HPDE6-E6E7 (cell line): ENCODE measurements at regions not wholly inside any gene's neighbourhood (a gene's known extent, or its start where the extent isn't known, plus 50 kb on each side); places are given as distances from the start of the nearest gene placed in this dataset.
"Not testable (repeated sequence)": the region's sequence is repeated elsewhere in the genome, so short reads cannot be mapped to it uniquely, and the experiment has no call there.

Experiments used
- DNase-seq: peaks from one replicate; pipeline ENCODE4 v3.0.0; 2011; ENCODE audit warnings: missing footprints; ENCODE audit errors: extremely low spot score

DNA sequence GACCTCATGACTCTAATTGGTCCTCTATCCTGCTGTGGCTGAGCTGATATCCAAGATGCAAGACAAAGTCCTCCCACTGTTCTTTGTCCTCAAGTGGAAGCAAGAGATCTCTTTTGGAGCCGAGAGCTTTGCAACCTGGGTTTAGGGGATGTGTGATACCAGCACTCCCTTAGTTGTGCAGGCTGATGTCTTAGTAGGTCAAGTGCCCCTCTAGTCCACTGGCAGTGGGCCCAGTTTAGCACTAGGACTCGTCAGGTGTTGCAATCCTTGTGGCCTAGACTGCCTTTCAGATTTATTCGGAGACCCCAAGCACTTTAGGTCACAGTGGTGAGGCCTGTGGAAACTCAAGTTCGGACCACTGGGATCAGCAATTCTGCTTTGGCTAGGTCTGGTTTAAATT, 64.0 kb downstream of the GPRASP3 start:
- DNase-seq: no peak

DNA sequence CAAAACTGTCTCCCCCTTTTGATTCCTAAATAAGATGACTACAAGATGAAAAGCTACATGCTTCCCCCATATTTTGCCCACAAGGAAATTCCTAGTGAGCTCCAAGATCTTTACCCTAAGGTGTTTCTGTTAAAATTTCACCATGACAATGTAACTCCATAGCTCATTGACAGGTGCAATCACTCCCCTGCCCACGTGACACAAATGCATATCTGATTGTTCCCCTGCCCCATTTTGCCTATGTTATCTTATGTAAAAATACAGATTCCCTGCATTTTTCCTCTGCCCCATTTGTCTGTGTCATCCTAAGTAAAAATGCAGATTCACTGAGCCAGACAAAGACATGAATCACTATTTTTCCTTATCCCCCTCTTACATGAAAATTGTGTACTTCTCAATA, 66.7 kb downstream of the GPRASP3 start:
- no peak for DNase-seq

DNA sequence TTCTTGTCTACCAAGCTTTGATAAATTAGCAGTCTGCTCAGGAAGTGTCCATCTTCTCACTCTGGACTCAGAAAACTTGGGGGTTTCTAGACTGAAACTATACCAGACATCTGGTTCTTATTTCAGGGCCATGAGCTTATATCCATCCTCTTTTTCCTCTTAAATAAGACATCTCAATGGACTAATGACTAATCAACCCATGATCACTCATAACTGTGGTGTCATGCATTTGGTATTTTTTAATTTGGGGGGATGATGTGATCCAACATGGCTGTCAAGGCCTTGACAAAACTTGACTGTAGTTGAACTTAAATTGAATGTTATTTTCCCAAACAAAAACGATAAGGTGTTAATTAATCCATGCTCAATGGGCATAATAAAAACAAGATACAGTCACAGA, 87.8 kb downstream of the GPRASP3 start:
- no peak for DNase-seq

DNA sequence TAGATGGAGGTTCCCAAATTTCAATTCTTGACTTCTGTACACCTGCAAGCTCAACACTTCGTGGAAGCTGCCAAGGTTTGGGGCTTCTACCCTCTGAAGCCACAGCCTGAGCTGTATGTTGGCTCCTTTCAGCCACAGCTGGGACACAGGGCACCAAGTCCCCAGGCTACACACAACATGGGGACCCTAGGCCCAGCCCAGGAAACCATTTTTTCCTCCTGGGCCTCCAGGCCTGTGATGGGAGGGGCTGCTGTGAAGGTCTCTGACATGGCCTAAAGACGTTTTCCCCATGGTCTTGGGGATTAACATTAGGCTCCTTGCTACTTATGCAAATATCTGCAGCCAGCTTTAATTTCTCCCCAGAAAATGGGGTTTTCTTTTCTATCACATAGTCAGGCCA, 97.7 kb downstream of the GPRASP3 start:
- DNase-seq: not testable (repeated sequence)

DNA sequence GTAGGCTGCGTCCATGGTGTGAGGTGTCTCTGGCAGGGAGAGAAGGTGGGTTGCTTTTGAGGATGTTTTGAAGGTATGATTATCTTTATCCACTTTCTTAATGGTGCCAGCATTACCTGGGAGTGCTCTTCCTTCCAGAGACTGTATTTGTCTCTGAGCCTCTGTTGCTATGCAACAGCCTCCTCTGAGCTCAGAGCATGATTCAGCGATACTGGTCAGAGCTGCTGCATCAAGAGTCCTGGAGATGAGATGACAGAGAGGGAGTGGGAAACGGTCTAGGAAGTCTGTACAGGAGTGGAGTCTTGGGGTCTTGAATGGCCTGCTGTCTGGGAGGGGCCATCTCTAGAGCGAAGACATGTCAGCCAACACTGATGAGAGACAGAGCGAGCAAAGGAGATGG, 104.4 kb upstream of the RAB40AL start:
- peak; percentile 19 for DNase-seq

DNA sequence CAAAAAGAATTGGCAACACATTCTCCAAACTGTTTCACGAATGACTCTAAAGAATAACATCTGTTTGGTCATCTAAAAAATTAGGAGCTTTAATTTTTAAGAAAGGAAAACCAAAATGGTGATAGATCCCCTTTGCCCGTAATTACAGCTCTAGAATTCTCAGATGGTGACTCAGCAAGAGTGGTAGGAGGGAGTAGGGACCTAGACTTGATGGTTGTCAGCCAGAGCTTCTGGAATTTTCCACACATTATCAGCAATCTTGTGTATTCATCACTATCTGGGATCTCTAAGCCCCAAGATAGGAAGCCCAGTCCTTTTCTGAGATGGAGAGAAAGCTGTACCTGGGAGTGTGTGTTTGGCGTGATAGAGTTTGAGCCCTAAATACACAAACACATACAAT, 103.9 kb upstream of the RAB40AL start:
- DNase-seq: no peak

DNA sequence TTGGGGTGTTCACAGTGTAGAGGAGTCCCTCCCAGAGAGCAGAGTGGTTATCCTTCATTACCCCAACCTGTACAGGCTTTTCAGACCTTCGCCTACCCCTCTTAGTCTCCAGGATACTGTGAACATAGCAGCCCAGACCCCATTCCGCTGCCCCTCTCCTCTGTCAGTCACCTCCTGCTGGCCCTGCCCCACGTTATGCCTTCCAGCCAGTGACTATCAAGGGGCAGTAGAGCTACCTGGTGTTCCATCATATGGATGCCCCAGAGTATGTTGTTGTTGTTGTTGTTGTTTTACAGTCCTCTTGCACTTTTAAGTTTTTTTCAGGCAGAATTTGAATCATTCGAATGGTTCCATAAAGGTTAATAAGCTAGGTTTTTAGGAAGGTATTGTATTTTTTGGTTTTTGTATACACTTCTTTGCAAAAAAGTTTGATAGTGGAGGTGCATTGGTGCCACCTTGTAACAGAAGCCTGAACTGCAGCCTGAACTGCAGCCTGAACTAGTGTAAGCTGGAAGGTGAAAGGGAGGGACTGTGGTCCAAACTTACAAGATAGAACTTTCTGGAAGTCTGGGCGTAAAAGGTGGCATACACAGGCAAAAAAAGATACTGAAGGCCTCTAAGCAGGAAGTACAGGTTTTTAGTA, 101.4 kb upstream of the RAB40AL start:
- no peak for DNase-seq

DNA sequence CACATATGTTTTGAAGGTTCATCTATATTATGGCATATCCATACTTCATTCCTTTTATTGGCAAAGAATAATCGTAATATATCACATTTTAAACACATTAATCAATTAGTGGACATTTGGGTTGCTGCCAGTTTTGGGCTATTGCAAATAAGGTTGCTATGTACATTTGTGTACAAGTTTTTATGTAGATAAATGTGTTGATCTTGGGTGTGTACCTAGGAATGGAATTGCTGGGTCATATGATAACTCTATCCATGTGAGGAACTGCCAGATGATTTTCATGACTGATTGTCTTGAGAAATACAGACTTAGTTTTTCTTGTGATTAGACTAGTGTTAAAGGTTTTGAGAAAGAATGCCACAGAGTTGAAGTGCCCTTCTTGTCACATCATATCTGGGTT, 99.2 kb upstream of the RAB40AL start:
- no peak for DNase-seq

DNA sequence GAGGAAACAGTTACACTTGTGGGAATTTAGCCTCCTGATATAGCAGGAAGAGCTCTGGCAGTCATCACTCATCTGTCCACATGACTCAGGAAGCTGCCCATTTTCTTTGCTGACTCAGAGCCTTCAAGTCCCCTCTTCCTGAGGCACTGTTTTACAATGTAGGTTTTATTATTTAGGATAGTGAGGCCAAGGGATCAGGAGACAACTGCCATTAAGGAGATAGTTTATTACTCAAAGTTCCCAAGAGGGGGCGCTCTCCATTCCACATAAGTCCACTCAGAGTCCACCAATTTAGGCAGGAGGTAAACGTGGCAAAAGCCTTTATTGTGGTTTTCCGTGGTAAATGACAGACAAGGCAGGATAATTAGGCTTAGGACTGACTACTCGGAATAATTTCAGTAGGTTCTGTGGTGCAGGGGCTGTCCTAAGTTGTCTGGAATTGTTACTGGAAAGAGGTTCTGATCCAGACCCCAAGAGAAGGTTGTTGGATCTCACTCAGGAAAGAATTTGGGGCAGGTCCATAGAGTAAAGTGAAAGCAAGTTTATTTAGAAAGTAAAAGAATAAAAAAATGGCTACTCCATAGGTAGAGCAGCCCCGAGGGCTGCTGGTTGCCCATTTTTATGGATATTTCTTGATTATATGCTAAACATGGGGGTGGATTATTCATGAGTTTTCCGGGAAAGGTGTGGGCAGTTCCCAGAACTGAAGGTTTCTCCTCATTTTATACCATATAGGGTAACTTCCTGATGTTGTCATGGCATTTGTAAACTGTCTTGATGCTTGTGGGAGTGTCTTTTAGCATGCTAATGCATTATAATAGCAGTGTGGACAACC, 96.0 kb upstream of the RAB40AL start:
- DNase-seq: no peak

DNA sequence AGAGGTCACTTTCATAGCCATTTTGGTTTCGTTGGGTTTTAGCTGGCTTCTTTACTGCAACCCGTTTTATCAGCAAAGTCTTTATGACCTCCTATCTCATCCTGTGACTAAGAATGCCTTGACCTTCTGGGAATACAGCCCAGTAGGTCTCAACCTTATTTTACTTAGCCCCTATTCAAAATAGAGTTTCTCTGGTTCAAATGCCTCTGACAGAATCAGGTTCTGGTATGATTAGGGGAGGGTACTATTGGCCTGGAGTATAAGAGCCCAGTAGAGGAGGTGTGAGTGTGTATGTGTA, 95.4 kb upstream of the RAB40AL start:
- no peak for DNase-seq

DNA sequence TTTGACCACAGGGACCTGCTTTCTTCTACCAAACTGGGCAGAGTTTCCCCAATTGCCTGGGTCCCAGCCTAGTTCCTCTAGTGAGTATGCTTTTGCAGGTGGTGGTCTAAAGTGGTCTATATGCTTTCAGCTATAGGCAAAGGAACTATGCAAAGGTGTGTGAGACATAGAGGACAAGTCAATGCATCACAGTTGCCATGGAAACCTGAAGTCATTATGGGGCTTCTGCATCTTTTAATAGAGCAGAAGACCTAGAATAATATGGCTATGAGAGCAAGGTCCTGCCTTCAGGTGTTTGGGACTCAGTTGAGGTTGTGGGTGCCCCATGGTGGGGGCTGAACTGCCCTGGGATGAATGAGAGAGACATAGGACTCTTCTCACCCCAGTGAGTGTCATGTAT, 92.1 kb upstream of the RAB40AL start:
- no peak for DNase-seq

DNA sequence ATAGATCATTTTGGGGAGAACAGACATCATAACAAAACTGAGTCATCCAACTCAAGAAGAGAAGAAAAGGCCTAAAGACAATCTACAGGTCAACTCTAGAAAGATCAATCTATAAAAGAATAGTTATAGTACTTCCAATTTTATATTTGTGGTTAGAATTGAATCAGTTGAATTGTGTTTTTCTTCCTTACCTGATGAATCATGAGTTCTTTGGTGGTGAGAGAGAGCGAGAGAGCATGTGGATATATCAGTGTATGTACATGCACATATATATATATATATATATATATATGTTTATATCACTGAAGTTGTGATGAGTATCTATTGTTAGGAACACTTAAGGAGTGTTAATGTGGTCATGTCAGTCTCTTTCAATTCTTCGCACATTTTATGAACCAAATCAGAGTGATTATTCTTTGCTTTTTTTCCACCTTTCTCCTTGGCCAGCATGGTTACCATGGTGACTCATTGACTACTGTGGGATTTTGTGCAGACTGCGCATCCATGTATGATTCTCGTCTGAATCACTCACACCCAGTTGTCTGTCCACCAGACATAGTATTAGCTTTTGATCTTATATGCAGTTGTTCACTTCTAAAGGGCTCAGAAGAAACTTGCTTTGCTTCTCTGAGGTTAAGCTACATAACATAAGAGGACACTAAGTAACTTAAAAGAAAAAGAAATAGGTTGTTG, 90.4 kb upstream of the RAB40AL start:
- DNase-seq: peak; percentile 22

DNA sequence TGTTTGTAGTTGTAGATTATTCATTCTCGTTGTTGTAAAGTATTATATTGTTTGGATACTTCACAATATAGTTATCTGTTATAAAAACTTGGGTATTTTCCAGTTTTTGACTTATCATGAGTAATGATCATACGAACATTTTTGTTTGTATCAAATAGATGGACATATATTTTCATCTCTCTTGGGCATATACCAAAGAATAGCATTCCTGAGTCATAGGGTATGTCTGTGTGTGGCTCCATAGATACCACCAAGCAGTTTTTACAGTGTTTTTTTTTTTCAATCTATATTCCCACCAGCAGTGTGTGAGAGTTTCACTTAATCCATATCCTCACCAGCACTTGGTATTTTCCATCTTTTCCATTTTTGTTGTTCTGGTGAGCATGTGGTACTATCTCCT, 89.7 kb upstream of the RAB40AL start:
- no peak for DNase-seq

DNA sequence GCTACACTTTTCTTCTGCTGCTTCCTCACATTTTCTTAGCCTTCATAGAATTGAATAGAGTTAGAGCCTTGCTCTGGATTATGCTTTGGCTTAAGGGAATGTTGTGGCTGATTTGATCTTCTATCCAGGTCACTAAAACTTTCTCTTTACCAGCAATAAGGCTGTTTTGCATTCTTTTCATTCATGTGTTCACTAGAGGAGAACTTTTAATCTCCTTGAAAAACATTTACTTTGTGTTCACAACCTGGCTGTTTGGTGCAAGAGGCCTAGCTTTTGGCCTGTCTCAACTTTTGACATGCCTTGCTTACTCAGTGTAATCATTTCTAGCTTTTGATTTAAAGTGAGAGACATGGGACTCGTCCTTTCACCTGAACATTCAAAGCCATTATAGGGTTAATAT, 87.7 kb upstream of the RAB40AL start:
- DNase-seq: no peak

DNA sequence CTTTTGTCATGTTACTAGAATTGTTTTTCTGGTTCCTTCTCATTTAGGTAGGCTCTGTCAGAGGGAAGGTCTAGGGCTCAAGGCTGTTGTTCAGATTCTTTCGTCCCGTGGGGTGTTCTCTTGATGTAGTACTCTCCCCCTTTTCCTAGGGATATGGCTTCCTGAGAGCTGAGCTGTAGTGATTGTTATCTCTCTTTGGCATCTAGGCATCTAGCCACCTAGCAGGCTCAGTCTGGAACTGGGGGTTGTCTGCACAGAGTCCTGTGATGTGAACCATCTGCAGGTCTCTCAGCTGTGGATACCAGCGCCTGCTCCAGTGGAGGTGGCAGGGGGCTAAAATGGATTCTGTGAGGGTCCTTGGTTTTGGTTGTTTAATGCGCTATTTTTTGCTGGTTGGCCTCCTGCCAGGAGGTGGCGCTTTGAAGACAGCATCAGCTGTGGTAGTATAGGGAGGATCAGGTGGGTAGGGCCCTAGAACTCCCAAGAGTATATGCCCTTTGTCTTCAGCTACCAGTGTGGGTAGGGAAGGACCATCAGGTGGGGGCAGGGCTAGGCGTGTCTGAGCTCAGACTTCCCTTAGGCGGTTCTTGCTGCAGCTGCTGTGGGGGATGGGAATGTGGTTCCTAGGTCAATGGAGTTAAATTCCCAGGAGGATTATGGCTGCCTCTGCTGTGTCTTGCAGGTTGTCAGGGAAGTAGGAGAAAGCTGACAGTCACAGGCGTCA, 78.1 kb upstream of the RAB40AL start:
- DNase-seq: not testable (repeated sequence)

DNA sequence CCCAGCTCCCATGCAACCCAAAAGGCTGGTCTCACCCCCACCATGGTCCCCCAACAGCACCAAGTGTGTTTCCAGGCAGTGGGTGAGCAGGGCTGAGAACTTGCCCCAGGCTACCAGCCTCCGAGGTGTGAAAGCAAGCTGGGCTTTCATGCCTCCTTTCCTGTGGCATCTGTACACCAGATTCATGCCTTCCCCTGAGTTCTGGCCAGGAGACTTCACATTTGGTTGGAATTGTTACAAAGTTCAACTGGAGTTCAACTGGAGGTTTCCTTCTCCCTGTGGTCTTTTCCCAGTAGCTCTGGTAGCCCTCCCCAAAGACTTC, 77.6 kb upstream of the RAB40AL start:
- DNase-seq: no peak

DNA sequence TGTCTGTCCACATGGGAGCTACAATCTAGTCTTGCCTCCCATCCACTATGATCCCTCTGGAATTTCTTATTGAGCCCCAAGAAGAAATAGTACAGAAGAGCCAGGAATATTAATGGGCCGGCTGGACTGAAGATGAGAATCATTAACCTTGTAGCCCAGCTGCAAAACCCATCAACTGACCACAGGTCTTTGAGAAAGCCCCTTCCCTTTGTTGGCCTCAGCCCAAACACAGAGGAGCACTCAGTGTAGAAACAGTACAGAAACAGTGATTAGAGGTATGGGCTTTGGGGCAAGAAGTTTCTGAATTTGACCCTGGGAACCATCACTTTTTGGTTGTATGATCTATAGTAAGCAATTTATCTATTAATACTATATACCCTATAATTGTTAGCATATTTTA, 76.8 kb upstream of the RAB40AL start:
- no peak for DNase-seq

DNA sequence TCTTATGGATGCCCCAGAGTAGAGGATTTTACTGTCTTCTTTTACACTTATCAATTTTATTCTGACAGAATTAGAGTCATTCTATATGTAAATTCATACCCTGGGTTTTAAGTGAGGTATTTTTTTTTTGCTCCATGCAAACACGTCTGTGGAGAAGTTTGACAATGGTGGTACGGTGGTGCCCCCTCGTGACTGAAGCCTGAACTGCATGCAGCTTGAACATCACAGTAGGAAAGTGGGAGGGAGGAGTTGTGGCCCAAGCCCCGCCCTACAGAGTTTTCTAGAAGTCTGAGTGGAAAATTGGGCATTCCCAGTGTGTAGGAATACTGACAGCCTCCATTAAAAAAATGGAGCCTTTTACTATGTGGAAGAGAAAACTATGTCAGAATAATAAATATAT, 73.3 kb upstream of the RAB40AL start:
- peak; percentile 39 for DNase-seq

DNA sequence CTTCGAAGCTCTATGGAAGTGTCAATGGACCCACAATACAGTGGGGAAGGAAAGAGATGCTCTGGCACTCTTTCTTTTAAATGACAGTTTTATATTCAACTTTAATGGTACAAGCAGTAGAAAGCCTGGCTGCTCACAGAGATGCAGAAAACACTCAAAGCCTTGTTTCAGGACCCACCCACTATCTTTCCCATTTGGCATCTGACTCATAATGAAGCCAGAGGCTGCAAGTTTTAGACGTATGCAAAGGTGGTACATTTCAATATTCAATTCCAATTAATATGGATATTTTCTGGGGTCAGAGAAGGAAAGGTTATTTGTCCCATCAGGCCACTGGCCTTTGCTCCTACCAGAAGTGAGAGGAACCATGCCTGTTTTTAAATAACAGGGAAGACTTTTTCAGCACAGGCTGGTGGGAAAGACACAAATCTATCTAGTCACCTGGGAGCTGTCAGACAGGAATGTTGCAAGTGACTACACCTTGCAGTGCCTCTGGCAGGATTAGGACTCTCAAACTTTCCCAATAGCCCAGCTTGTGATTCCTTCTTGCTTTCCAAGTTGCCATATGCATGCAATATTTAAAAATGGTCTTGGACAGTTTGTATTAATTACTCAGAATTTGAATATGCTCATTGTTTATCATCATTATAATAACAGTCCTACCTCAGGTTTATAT, 70.0 kb upstream of the RAB40AL start:
- DNase-seq: no peak

DNA sequence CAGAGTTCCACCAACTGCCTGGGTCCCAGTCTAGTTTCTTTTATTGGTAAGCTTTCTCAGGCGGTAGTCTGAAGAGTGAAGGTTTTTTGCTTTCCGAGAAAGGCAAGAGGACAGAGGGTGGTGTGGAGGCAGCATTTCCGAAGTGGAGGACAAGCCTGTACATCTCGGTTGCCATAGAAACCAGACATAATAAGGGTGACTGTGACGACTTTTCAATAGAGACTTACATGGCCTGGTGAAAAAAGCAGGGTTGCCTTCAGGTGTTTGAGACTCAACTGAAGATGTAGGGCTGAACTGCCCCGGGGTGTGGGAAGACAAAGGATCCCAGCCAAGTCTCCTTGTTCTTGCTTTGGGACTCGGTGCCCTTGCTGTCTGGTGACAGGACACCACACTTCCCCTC, 53.6 kb upstream of the RAB40AL start:
- no peak for DNase-seq
